Activated CD4-positive, CD25-positive, alpha-beta regulatory T cell treated with anti-CD3 and anti-CD28 coated beads, Interleukin-2, amount 50 U/mL, for 16 hours (primary cell): ENCODE measurements at regions not wholly inside any gene's neighbourhood (a gene's known extent, or its start where the extent isn't known, plus 50 kb on each side); places are given as distances from the start of the nearest gene placed in this dataset.

ENCODE experiments used
- DNase-seq: peaks from one replicate; pipeline ENCODE4 v3.0.0-alpha.2; 2020; ENCODE audit warnings: low read depth, low spot score

DNA sequence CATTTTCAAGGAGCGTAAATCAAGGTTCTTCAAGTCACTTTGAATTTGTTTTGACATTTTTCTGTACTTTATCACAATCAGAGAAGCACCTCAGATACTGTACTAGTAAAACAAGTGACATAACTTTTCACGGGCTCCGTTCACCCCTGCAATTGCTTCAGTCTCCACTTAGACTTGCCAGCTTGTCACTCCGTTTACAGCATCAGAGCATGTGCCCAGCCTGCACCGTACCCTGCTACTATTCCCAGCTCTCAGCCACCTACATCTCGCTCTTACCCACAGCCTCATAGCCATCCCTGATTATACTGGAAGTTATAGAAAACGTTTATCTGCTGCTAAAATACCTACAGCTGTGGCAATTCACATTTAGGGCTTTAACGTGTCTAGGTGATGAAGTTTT lies 135.3 kb upstream of the TENM3 start:
- DNase-seq: no peak

DNA sequence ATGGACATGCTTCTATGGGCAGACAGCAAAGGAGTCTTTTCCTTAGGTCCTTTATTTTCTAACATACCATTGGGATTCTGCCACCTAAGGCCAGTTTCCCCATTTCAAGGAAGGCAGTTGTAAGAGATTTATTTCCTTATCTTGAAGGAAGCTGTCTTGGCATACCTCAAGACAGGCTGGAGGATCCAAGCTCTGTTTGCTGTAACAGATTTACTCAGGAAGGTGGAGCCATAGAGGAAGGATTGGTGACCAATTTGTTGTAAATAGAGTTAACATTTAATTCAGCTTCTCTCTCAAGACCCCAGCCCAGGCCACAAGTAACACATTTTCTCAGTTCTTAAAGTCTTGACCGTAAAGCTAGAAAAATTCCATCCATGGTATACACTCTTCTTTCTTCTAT lies 131.6 kb upstream of the TENM3 start:
- DNase-seq: no peak

DNA sequence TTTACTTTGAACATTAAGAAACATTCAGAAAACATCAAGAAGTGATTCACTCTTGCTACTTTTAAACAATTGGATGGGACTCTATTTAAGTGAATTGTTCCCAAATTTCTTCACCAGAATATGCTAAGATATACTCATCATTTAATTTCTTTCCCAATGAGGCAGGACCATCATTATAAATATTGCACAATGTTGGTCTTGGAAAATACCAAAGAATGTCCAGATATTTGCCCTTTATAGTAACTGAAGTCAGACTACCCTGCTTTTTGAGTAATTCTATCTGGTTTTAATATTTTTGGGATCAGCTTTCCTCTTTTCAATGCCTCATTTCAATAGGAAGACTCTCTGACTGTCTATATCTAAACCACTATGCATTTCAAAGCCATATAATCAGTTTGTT lies 129.4 kb upstream of the TENM3 start:
- DNase-seq: no peak

DNA sequence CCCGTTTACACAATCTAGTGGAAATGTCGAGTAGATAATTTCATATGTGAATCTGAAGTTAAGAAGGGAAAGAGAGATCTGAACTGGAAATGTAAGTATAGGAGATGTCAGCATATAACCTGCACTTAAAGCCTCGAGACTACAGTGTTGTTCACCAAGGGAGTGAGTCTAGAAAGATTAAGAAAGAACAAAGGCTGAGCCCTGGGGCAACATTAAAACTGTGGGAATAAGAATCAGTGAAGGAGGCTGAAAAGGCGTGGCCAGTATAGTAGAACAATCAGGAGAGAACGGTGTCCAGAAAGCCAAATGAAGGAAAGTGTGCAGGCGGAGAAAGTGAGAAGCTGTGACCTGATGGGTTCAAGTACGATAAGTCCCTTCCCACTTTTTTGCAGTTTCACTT lies 118.8 kb upstream of the TENM3 start:
- DNase-seq: no peak

DNA sequence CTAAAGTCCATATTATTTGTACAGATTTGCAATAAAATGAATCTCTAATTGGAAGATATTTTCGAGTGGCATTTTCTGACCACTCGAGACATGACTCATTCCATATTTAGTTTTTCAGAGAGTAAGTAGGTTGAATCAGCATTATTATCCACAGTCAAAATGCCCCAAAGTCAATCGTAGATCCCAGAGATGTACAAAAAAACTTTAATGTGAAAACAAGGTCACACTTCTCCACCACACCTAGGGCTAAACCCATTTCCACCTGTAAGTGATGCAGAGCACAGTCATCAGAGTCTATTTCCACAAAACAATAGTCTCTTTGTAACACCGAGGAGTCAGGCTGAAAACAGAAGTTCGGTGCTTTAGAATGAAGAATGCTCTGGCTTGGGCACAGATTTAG lies 117.1 kb upstream of the TENM3 start:
- DNase-seq: no peak

DNA sequence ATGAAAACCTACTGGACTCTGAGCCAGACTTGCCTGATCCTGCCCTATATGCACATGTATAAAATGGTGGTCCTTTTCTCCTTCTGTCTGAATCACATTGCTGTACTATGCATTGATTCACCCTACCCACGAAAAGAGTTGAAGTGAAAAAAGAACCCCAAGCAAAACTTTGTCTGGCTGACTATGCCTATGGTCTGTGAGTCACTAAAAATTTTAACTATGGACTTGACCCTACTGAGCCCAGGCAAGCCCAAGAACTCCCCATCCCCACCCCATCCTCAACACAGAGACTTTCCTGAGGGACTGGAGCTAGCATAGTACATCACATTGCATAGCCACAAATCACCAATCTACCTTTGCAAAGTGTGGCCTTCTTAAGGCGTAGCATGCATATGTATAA lies 116.6 kb upstream of the TENM3 start:
- no peak for DNase-seq

DNA sequence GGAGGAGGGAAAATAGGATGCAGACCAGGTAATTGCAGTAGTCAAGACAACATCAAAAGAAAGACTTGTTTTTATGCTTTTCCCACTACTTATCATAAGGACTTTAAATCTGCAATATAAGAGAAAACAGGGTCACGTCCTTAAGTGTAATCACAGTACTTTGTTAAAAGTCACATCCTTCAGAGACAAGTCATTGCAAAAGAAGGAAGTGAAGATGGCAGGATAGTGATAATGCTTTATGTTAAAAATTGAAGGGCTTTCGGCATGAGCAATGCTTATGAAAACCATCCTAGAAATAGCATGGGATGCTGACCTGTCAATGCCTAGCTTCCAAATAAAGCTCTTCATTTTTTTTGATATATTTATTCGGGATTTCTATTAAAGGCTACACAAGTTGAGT lies 110.2 kb upstream of the TENM3 start:
- DNase-seq: no peak

DNA sequence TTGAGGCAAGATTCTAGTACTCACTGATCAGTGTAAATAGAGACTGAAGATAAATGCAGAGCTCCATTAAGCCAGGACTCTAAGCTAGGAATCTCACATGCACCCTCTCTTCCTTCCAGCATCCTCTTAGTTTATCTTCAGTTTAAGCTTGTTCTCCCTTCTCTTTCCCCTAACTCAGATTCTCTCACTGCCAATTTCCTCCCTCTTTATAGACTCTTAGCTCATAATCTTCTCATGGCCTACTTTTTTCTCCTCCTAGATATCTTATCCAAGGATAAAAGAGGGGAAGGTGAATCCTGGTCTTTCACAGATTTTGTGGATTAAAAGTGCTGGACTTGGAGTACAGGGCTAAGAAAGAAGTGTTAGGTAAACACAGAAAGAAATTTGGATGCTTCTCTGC lies 108.9 kb upstream of the TENM3 start:
- no peak for DNase-seq

DNA sequence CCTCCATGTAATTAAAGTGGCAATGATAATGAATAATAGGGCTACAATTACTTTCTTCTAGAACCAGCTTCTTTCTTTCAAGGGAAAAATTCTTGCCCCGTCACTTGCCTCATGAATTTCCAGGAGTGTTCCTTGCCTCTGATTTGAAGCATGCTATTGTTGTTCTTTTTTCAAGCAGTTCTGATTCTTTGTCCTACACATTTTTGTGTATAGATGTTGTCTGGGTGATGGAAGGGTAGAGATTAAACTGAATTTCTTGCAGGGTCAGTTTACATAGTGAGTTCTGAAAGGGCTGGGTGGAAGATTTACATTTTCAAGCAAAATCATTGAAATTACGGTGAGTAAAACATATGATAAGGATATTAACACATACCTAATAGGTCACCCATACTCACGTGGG lies 107.0 kb upstream of the TENM3 start:
- no peak for DNase-seq

DNA sequence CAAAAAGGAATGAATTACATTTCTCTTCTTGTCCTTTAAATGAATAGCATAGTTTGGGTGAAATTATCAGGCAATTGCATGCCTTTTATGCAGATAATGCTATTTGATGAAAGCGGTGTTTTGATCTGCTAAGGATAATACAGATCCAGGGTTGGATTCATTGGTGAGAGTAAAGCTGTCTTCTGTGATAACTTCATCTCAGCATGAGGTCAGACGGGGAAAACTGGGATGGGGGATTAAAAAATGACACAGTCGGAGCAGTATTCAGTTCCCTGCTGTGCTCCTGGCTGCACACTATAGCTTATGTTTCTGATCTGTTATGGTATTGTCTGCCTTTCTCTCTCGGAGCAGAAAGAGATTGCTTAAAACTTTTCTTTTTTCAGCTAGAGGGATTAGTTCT lies 105.9 kb upstream of the TENM3 start:
- DNase-seq: no peak

DNA sequence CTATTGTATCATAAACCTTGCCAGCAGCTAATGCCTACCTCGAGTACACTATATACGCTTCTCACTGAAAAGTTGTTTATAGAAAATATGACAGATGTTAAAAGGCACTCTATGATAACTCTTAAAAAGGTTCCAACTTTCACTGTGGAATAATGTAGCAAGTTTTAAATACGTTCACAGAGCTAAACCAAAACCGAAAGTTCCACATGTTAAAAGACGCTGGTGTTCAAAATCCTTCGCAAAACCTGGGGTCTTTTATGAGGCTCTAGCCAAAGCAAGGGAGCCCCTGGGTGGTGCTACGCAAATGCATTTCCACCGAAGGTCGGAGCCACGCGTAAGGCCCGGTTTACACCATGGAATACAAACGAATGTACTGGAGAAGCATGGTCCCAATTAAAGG lies 103.7 kb upstream of the TENM3 start:
- no peak for DNase-seq

DNA sequence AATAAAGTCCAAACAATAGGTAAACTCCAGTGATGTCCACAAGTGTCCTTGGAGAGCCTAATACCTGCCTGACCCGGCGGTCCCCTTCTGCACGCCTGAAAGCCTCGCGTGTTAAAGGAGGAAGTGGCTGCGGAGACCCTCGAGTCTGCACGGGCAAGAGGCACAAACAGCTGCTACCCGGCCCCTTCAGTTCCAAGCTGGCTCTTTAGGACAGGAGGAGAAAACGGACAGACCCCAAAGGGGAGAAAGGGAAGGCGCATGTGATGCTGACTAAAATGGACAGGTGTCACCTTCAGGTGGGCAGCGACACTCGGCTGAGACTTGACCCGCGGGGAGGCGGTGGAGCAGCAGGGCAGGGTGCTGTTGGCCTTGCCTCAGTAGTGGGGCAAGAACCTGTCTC lies 102.7 kb upstream of the TENM3 start:
- no peak for DNase-seq

DNA sequence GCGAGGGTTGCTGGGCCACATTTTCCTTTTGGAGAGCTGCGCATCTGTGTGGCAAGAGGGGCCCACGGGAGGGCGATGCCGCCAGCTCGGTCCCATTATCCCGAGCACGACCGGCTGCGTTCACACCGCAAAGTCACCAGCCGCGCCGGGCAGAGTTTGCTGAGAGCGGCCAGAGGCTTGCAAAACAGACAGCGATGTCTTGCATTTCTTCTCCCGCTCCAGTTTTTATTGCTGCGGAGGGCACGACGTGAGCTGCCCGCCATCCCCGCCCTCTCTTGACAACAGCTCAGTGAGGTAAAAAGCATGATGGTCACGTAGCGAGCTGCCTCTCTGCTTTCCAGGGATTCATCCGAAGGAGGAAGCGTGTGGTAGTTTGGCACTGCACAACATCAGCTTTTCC lies 102.1 kb upstream of the TENM3 start:
- no peak for DNase-seq

DNA sequence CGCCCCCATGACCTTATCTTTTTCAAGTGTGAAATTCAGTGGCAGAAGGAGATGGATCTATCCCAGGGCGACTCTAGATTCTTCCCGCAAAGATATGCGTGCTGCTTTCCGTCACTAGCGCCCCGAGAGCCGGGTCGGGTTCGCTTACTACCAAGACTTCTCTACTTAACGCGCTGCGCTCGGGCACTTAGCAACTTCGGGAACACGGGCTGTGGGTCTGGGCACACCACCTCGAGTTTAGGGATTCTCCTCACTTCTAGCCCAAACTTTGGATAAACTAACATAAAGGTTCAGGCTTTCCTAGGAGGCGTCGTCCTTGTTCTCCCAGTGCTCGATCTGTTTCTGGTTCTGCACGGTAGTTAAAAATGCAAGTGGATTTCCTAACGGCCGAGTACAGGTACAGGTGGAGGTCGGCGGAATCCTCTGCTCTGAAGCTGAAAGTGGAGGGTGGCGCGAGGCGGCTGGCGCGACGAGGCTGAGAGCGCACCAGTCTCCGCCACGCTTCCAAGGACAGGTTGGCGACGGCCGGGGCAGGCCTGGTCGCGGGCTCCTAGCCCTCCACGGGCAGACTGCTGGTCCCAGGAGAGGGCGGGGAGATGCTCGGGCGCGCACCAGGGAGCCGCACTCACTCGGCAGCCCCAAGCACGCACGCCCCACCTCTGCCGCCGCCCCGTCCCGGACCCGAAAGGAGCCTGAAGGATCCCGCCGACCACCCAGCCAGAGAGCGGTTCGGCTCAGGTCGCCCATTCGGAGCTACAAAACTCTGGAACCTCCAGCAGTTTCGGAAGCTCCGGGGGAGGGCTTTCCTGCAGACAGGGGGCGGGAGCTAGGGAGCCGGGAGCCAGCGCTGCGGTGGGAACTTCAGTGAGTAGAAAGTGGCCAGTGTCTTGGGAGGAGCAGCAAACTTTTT lies 100.8 kb upstream of the TENM3 start:
- DNase-seq: no peak

DNA sequence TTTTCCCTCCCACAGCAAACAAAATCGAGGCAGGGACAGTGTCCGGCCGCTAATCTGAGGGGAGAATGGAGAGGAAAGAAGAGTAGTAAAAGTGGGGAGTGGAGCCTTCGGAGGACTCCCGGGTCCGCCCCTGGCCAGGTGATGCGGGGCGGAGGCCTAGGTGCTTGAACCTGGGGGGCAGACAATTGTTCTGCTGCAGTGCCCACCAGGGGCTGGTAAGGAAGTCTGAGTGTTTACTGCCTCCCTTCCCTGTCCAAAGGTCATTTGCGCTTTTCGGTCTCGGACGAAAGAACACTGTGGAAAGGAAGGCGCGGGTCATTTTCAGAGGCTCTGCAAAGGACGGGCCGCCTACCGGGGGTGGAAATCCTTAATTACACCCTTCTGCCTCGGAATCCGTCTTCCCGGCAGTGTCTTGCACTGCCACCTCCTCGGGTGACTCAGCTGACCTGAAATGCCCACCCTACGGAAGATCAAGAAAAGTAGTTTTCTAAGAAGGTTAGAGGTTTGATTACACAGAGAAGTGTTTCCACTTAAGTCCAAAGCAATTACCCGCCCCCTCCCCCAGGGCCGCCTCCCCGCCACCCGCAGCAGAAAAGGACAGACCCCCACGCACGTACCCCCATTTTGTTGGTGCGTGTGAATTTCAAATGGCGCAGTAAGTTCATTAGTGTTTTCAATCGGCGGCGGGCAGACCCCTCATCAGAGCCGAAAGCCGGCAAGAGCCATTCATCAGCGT lies 99.9 kb upstream of the TENM3 start:
- no peak for DNase-seq

DNA sequence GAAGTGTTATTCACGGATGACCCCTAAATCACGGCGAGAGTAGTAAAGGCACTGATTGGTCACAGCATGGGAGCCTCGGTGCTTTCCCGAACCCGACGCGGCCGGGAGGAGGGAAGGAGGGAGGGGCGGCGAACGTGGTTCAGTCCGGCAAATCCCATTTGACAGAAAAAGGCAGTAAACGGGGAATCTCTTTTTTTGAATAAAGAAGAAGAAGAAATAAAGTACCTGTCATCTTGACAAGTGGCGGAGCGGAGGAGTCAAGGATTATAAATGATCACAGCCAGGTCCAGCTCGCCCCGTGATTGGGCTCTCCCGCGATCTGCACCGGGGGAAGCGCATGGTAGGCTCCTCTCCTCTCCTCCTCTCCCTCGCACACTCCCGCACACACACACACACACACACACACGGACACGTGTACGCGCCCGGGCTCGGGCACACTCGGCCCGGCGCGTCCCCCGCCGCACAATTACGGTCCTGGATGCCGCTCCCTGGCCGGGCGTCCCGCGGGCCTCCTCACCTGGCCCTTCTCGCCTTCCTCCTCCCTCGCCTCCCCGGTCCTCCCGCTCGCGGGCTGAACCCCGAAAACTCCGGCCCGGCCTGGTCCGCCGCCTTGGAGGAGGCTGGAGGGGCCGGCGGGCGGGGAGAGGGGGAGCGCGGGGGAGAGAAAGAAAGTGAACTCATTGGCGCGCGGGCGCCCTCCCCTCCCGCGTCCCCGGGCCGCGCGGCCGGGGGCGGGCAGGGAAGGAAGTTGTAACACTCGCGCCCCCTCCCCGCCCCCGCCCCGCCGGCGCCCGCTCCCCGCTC lies 99.2 kb upstream of the TENM3 start:
- DNase-seq: no peak

DNA sequence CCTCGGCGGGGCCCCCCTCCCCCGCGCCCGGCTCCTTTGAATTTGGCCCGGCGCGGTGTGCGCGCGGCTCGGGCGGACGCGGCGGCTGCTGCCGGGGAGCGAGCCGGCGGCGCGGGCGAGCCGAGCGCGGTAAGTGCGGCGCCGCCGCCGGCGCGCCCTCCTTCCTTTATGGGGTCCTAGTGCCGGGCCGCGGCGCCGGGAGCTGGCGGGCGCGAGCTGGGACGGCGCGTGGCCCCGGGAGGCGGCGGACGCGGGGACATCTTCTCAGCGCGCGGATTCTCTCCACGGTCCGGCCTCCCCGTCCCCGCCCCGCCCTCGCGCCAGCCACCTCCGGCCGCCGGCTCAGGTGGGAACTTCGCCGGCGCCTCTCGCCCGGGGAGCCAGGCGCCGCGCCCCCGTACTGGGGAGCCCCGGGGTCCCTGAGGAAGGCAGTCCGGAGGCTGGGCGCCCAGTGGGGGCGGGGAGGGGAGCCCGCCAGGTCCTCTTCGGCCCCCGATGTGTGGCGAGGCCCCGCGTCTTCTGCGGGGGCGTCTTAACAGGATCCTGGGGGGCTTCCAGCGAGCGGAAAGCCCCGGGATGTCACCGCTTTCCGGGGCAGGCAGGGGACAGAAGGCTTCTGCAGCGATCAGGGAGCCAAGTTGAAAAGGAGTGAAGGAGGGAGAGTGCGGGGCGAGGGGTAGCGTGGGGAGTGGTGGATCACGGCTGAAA lies 98.4 kb upstream of the TENM3 start:
- no peak for DNase-seq

DNA sequence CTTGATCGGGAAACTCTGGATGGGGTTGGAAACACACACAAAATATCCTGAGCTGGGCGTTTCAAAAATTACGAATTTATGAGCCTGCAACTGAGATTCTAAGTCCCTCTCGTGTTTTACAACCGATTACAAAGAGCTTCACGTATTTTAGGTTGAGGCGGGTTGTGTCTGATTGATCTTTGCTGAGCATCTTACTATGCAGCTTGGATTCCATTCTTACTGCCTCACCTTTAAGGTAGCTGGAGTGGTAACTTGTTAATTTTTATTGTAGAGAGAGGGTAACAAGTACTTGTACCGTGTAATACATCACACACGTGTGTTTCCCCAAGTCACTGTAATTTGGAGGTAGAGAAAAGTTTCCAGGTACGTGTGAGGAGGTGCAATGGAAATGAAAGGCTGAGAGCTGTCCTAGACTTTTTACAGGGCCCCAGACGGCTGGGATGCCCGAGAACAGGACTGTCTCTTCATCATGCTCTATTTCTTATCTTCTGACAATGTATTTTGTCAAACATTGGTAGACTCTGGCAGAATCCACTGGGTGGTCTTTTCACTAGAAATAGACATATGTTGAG lies 97.8 kb upstream of the TENM3 start:
- no peak for DNase-seq

DNA sequence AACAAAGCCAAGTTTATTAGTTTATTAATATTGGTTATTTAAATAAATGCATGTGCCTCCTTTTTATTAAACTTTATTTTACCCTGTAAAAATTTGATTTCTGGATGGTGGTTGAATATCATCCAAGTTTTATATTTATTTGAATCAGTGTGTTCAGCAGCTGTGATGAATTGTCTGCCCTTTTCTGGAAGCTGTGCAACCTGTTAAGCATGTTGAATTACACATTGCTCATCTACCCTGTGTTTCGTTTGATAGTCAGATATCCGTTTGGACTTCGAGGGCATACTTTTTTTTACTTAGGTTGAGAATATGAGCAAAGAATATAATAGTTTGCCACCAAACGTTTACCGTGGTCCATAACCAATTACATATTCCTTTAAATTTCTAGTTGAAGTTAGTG lies 95.8 kb upstream of the TENM3 start:
- no peak for DNase-seq

DNA sequence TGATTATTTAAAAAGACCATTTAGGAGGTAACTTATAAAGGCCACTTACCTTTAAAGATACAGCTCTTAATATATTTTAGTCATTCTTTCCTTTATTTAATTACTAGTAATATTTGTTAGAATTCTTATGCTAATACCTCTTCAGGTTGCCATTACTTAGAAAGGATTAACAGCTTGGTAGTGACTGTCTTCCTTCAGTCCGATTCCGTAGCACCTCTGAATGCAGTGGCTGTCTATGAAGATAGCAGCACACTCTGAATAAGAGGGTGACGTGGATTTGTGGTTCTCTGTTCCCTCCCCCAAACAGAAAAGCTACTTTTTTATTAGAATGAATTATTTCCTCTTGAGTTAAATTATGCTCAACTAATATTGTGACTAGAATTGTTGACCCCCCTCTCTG lies 92.6 kb upstream of the TENM3 start:
- no peak for DNase-seq

DNA sequence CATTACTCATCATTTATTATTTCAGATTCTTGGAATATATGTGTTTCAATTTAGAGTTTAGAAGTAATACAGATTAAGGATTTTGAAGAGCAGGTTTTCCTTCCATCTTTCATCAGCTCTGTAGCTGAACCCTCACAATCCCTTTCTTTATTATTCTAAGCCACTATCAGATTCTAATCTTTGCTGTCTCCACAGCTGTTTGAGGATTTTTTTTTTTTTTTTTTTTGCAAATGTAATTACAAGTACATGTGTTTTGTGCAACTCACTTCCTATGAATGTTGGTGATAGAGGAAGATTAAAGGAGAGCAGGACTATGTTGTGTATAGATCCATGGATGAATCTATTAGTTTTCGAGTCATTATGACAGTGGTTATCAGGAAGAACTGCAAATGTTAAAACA lies 87.4 kb upstream of the TENM3 start:
- no peak for DNase-seq
